KMS-11 (cell line): ENCODE measurements at regions not wholly inside any gene's neighbourhood (a gene's known extent, or its start where the extent isn't known, plus 50 kb on each side); places are given as distances from the start of the nearest gene placed in this dataset.

Source experiments
- H2AFZ ChIP-seq: fragments of 200-600 bp; sonication (generic); 2 replicates; pipeline ENCODE4 v1.6.1; 2016; ENCODE audit warnings: antibody characterized with exemption, mixed run types, low read depth
- H3K27ac ChIP-seq: fragments of 200-600 bp; sonication (generic); 2 replicates; pipeline ENCODE4 v1.6.1; 2016; ENCODE audit warnings: mild to moderate bottlenecking, mixed run types
- H3K27me3 ChIP-seq: fragments of 200-600 bp; sonication (generic); 2 replicates; pipeline ENCODE4 v1.6.1; 2017; ENCODE audit warnings: mild to moderate bottlenecking, low read depth, mixed run types, moderate library complexity; ENCODE audit not compliant: insufficient read depth
- H3K36me3 ChIP-seq: fragments of 200-600 bp; sonication (generic); 2 replicates; pipeline ENCODE4 v1.6.1; 2017; ENCODE audit warnings: mild to moderate bottlenecking, mixed run types; ENCODE audit not compliant: insufficient read depth
- H3K4me1 ChIP-seq: fragments of 200-600 bp; sonication (generic); 2 replicates; pipeline ENCODE4 v1.6.1; 2016; ENCODE audit warnings: mild to moderate bottlenecking, low read depth, mixed run types; ENCODE audit not compliant: poor library complexity, severe bottlenecking
- H3K4me2 ChIP-seq: fragments of 200-600 bp; sonication (generic); 2 replicates; pipeline ENCODE4 v1.7.0; 2016; ENCODE audit warnings: mild to moderate bottlenecking, mixed run types
- H3K4me3 ChIP-seq: fragments of 200-600 bp; sonication (generic); IDR thresholded peaks from 2 replicates; pipeline ENCODE4 v1.6.1; 2017; ENCODE audit warnings: low read depth, low read length, mixed read lengths; ENCODE audit not compliant: insufficient read depth
- H3K79me2 ChIP-seq: fragments of 200-600 bp; sonication (generic); 2 replicates; pipeline ENCODE4 v1.6.1; 2016; ENCODE audit warnings: low read depth, mixed run types; ENCODE audit not compliant: insufficient read depth
- H3K9ac ChIP-seq: fragments of 200-600 bp; sonication (generic); 2 replicates; pipeline ENCODE4 v1.6.1; 2016; ENCODE audit warnings: mild to moderate bottlenecking, mixed run types
- H4K20me1 ChIP-seq: fragments of 200-600 bp; sonication (generic); 2 replicates; pipeline ENCODE4 v1.6.1; 2016; ENCODE audit warnings: mild to moderate bottlenecking, mixed run types; ENCODE audit not compliant: insufficient read depth
- TF ChIP-seq, protein P1 (sequence below): fragments of 200-600 bp; sonication (generic); conservative IDR thresholded peaks from 2 replicates; pipeline ENCODE4 v1.6.1; 2017; ENCODE audit warnings: low read depth, mild to moderate bottlenecking, antibody characterized with exemption, low read length, moderate library complexity, mixed read lengths

GRCh38 chr9:95643619-95644018 lies 126.8 kb upstream of the PTCH1 start:
- H2AFZ ChIP-seq = no peak overlapping the region
- H3K4me3 ChIP-seq = no peak overlapping the region
- no peaks in the 10 kb centered on the region for H3K79me2 ChIP-seq
- H3K4me1 ChIP-seq = no peaks in the 10 kb centered on the region
- H4K20me1 ChIP-seq = no peaks in the 10 kb centered on the region
- H3K4me2 ChIP-seq = no peak overlapping the region
- no peaks in the 10 kb centered on the region for H3K27me3 ChIP-seq
- H3K27ac ChIP-seq = no peak overlapping the region
- TF ChIP-seq, protein P1, sequence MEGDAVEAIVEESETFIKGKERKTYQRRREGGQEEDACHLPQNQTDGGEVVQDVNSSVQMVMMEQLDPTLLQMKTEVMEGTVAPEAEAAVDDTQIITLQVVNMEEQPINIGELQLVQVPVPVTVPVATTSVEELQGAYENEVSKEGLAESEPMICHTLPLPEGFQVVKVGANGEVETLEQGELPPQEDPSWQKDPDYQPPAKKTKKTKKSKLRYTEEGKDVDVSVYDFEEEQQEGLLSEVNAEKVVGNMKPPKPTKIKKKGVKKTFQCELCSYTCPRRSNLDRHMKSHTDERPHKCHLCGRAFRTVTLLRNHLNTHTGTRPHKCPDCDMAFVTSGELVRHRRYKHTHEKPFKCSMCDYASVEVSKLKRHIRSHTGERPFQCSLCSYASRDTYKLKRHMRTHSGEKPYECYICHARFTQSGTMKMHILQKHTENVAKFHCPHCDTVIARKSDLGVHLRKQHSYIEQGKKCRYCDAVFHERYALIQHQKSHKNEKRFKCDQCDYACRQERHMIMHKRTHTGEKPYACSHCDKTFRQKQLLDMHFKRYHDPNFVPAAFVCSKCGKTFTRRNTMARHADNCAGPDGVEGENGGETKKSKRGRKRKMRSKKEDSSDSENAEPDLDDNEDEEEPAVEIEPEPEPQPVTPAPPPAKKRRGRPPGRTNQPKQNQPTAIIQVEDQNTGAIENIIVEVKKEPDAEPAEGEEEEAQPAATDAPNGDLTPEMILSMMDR = no peak
- no peaks in the 10 kb centered on the region for H3K36me3 ChIP-seq
- no peak overlapping the region for H3K9ac ChIP-seq

DNA sequence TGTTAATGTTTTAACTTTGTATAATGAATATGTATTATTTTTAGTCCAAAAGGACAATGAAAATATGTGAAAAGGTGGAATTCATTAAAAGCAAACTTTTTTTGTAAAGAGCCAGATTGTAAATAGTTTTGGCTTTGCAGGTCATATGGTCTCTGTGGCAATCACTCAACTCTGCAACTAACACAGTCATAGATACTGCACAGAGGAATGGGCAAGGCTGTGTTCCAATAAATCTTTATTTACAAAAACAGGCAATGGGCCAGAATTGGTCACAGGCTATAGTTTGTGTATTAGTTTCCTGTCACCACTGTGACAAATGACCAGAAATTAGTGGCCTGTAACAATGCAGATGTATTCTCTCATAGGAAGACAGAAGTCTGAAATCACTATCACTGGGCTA lies 125.4 kb upstream of the PTCH1 start:
- TF ChIP-seq, protein P1 = no peak
- H3K4me2 ChIP-seq = no peak overlapping the region
- no peaks in the 10 kb centered on the region for H3K36me3 ChIP-seq
- no peaks in the 10 kb centered on the region for H4K20me1 ChIP-seq
- no peaks in the 10 kb centered on the region for H3K79me2 ChIP-seq
- H3K27ac ChIP-seq = no peak overlapping the region
- no peak overlapping the region for H3K9ac ChIP-seq
- no peak overlapping the region for H2AFZ ChIP-seq
- no peaks in the 10 kb centered on the region for H3K27me3 ChIP-seq
- no peaks in the 10 kb centered on the region for H3K4me1 ChIP-seq
- H3K4me3 ChIP-seq = no peak overlapping the region

DNA sequence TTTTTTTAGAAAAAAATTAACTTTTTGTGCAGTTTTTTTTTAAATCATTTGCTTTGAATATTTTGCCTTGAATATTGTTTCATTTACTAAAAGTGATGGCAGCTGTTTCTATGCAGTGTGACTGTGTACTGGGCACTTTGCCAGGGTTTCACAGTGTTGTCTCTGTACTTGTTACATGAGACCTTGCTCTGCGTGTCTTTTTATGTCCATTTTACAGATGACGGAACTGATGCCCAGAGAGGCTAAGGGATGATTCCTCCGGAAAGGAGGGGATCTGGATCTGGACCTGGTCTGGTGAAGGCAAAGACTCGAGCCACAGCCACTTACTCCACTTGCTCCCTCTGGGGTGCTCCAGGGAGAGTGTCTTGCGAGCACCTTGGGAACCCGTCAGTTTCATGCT lies 124.8 kb upstream of the PTCH1 start:
- Histone ChIP-seq H3K4me3 (no peak overlapping the region), H3K9ac (no peak overlapping the region), H3K79me2 (no peaks in the 10 kb centered on the region), H3K27me3 (no peaks in the 10 kb centered on the region), H2AFZ (no peak overlapping the region), H3K36me3 (no peaks in the 10 kb centered on the region), H3K4me1 (no peaks in the 10 kb centered on the region), H4K20me1 (no peaks in the 10 kb centered on the region), H3K4me2 (no peak overlapping the region), H3K27ac (no peak overlapping the region)
- TF ChIP-seq, protein P1 = no peak

DNA sequence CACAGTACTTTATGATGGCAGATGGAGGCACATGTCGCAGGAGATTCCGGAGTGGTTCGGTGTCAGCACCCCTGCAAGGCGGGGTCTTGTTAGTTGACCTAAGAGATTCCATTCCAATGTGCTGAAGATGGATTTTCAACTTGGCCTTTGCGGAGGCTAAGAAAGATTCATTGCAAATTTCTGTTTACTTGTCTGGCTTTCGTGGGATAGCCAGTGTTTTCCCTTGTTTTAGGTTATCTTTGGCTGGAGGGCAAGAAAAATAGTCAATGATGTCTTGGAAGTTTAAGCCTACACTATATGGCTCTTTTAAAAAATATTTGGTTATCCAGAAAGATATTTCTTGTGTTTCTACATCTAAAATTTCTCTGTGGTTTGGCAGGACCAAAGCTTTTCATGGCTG lies 123.6 kb upstream of the PTCH1 start:
- Histone ChIP-seq H3K27me3 (no peaks in the 10 kb centered on the region), H2AFZ (no peak overlapping the region), H4K20me1 (no peaks in the 10 kb centered on the region), H3K27ac (no peak overlapping the region), H3K4me3 (no peak overlapping the region), H3K4me2 (no peak overlapping the region), H3K4me1 (no peaks in the 10 kb centered on the region), H3K9ac (no peak overlapping the region), H3K36me3 (no peaks in the 10 kb centered on the region), H3K79me2 (no peaks in the 10 kb centered on the region)
- TF ChIP-seq, protein P1 = no peak
